Subcutaneous abdominal adipose tissue (tissue), 5 donors: ENCODE measurements at regions not wholly inside any gene's neighbourhood (a gene's known extent, or its start where the extent isn't known, plus 50 kb on each side); places are given as distances from the start of the nearest gene placed in this dataset.
"Not testable (repeated sequence)": the region's sequence is repeated elsewhere in the genome, so short reads cannot be mapped to it uniquely, and the experiment has no call there.

ENCODE experiments used
- H3K27ac ChIP-seq: one replicate; pipeline ENCODE4 v1.7.0; 2013; ENCODE audit warnings: low read depth, mild to moderate bottlenecking, inconsistent platforms, low read length, moderate library complexity
- H3K27me3 ChIP-seq, 5 donors: one replicate each; pipeline ENCODE4 v1.7.0; 2013; ENCODE audit warnings: low read length in 5 of 5, inconsistent platforms in 1 of 5; ENCODE audit not compliant: control insufficient read depth in 5 of 5, insufficient read depth in 4 of 5
- H3K36me3 ChIP-seq, 5 donors: one replicate each; pipeline ENCODE4 v1.7.0; 2013; ENCODE audit warnings: low read length in 5 of 5; ENCODE audit not compliant: control insufficient read depth in 5 of 5, insufficient read depth in 5 of 5
- H3K4me1 ChIP-seq, 5 donors: one replicate each; pipeline ENCODE4 v1.7.0; 2013; ENCODE audit warnings: low read length in 5 of 5, mild to moderate bottlenecking in 3 of 5, moderate library complexity in 1 of 5; ENCODE audit not compliant: control insufficient read depth in 5 of 5, insufficient read depth in 5 of 5
- H3K4me3 ChIP-seq, 5 donors: one replicate each; pipeline ENCODE4 v1.7.0; 2013; ENCODE audit warnings: low read length in 5 of 5, low read depth in 1 of 5
- H3K9ac ChIP-seq, 5 donors: one replicate each; pipeline ENCODE4 v1.7.0; 2013; ENCODE audit warnings: low read length in 5 of 5, mild to moderate bottlenecking in 4 of 5, moderate library complexity in 3 of 5
- H3K9me3 ChIP-seq, 5 donors: one replicate each; pipeline ENCODE4 v1.7.0; 2013; ENCODE audit warnings: low read length in 5 of 5; ENCODE audit not compliant: control insufficient read depth in 5 of 5
- donor health status: healthy.
- donor health status: healthy.
- donor health status: healthy.
- donor health status: healthy.
- donor health status: healthy.

- H3K4me1 ChIP-seq, result peaks cover 0 to 13% (median 7%) of the 10 kb centered on the region in 5 donors
- no peak overlapping the region for H3K27ac ChIP-seq
- H3K9me3 ChIP-seq, result no peaks in the 10 kb centered on the region
- H3K27me3 ChIP-seq, result no peaks in the 10 kb centered on the region
- H3K4me3 ChIP-seq, result no peak overlapping the region
- H3K36me3 ChIP-seq, result no peaks in the 10 kb centered on the region
- no peak overlapping the region for H3K9ac ChIP-seq
Observed at GRCh38 chr2:123518367-123518766, 506.7 kb upstream of the CNTNAP5 start.

- Histone ChIP-seq H3K9ac (no peak overlapping the region), H3K9me3 (no peaks in the 10 kb centered on the region), H3K4me3 (no peak overlapping the region), H3K27me3 (no peaks in the 10 kb centered on the region), H3K4me1 (peaks cover 0 to 13% (median 7%) of the 10 kb centered on the region in 5 donors), H3K36me3 (no peaks in the 10 kb centered on the region), H3K27ac (no peak overlapping the region)
Observed at GRCh38 chr2:123521854-123522253, 503.2 kb upstream of the CNTNAP5 start.

- peaks cover 0 to 13% (median 7%) of the 10 kb centered on the region in 5 donors for H3K4me1 ChIP-seq
- not testable (repeated sequence) for H3K4me3 ChIP-seq, H3K9me3 ChIP-seq, H3K9ac ChIP-seq, H3K27ac ChIP-seq, H3K36me3 ChIP-seq, H3K27me3 ChIP-seq
Observed at GRCh38 chr2:123522498-123522897, 502.6 kb upstream of the CNTNAP5 start.

- no peak overlapping the region for H3K4me3 ChIP-seq
- H3K27ac ChIP-seq, result no peak overlapping the region
- no peaks in the 10 kb centered on the region for H3K27me3 ChIP-seq
- no peaks in the 10 kb centered on the region for H3K4me1 ChIP-seq
- no peaks in the 10 kb centered on the region for H3K9me3 ChIP-seq
- H3K36me3 ChIP-seq, result no peaks in the 10 kb centered on the region
- no peak overlapping the region for H3K9ac ChIP-seq
Observed at GRCh38 chr2:123528996-123529707, 495.9 kb upstream of the CNTNAP5 start.

- no peaks in the 10 kb centered on the region for H3K36me3 ChIP-seq
- no peak overlapping the region for H3K27ac ChIP-seq
- H3K27me3 ChIP-seq, result no peaks in the 10 kb centered on the region
- H3K4me1 ChIP-seq, result no peaks in the 10 kb centered on the region
- peaks cover 0 to 1% (median 0%) of the 10 kb centered on the region in 5 donors for H3K9me3 ChIP-seq
- no peak overlapping the region for H3K4me3 ChIP-seq
- no peak overlapping the region for H3K9ac ChIP-seq
Observed at GRCh38 chr2:123530004-123530403, 495.1 kb upstream of the CNTNAP5 start.

- Histone ChIP-seq H3K27ac (no peak overlapping the region), H3K4me1 (no peaks in the 10 kb centered on the region), H3K4me3 (no peak overlapping the region), H3K36me3 (no peaks in the 10 kb centered on the region), H3K9me3 (peaks cover 0 to 3% (median 2%) of the 10 kb centered on the region in 5 donors), H3K27me3 (no peaks in the 10 kb centered on the region), H3K9ac (no peak overlapping the region)
Observed at GRCh38 chr2:123532126-123532525, 493.0 kb upstream of the CNTNAP5 start.

GRCh38 chr2:123532994-123533393 is 492.1 kb upstream of the CNTNAP5 start:
- peaks cover 0 to 9% (median 5%) of the 10 kb centered on the region in 5 donors for H3K9me3 ChIP-seq
- no peaks in the 10 kb centered on the region for H3K27me3 ChIP-seq
- H3K36me3 ChIP-seq, result no peaks in the 10 kb centered on the region
- H3K27ac ChIP-seq, result no peak overlapping the region
- no peaks in the 10 kb centered on the region for H3K4me1 ChIP-seq
- no peak overlapping the region for H3K9ac ChIP-seq
- H3K4me3 ChIP-seq, result no peak overlapping the region

GRCh38 chr2:123540291-123540690 is 484.8 kb upstream of the CNTNAP5 start:
- H3K9ac ChIP-seq, result no peak overlapping the region
- no peaks in the 10 kb centered on the region for H3K27me3 ChIP-seq
- H3K9me3 ChIP-seq, result peaks cover 0 to 9% (median 7%) of the 10 kb centered on the region in 5 donors
- no peak overlapping the region for H3K27ac ChIP-seq
- H3K36me3 ChIP-seq, result no peaks in the 10 kb centered on the region
- H3K4me1 ChIP-seq, result peaks cover 0 to 4% (median 0%) of the 10 kb centered on the region in 5 donors
- H3K4me3 ChIP-seq, result no peak overlapping the region

- Histone ChIP-seq H3K27ac (no peak overlapping the region), H3K9me3 (no peaks in the 10 kb centered on the region)
Observed at GRCh38 chr2:123546353-123546752, 478.7 kb upstream of the CNTNAP5 start.

GRCh38 chr2:123563515-123563914 is 461.6 kb upstream of the CNTNAP5 start:
- Histone ChIP-seq H3K9ac (no peak overlapping the region), H3K27ac (no peak overlapping the region), H3K4me3 (no peak overlapping the region), H3K4me1 (no peaks in the 10 kb centered on the region), H3K36me3 (no peaks in the 10 kb centered on the region), H3K9me3 (peaks cover 0 to 2% (median 0%) of the 10 kb centered on the region in 5 donors), H3K27me3 (no peaks in the 10 kb centered on the region)

More at GRCh38 chr2:123546353-123546752, 478.7 kb upstream of the CNTNAP5 start:
- H3K36me3 ChIP-seq, result no peaks in the 10 kb centered on the region
- H3K4me3 ChIP-seq, result no peak overlapping the region
- H3K4me1 ChIP-seq, result no peaks in the 10 kb centered on the region
- H3K9ac ChIP-seq, result no peak overlapping the region
- H3K27me3 ChIP-seq, result no peaks in the 10 kb centered on the region
